WTC11 (cell line): ENCODE measurements at regions not wholly inside any gene's neighbourhood (a gene's known extent, or its start where the extent isn't known, plus 50 kb on each side); places are given as distances from the start of the nearest gene placed in this dataset.

Source experiments
- ATF1 ChIP-seq: sonication (generic); formaldehyde crosslinking; IDR thresholded peaks from 2 replicates; pipeline ENCODE4 v1.8.1; 2023; ENCODE audit warnings: mild to moderate bottlenecking, moderate library complexity, missing genetic modification reagents
- ESRRA ChIP-seq: sonication (generic); formaldehyde crosslinking; IDR thresholded peaks from 2 replicates; pipeline ENCODE4 v1.8.1; 2022; ENCODE audit warnings: mild to moderate bottlenecking, missing genetic modification reagents, borderline replicate concordance
- GABPB1 ChIP-seq: sonication (generic); formaldehyde crosslinking; IDR thresholded peaks from 2 replicates; pipeline ENCODE4 v1.8.1; 2023; ENCODE audit warnings: mild to moderate bottlenecking, missing genetic modification reagents
- IRF2 ChIP-seq: sonication (generic); formaldehyde crosslinking; IDR thresholded peaks from 2 replicates; pipeline ENCODE4 v1.8.0; 2022; ENCODE audit warnings: low read depth, missing genetic modification reagents, borderline replicate concordance
- RELA ChIP-seq: sonication (generic); formaldehyde crosslinking; IDR thresholded peaks from 2 replicates; pipeline ENCODE4 v1.8.1; 2022; ENCODE audit warnings: missing genetic modification reagents, mild to moderate bottlenecking, borderline replicate concordance
- TEAD4 ChIP-seq: sonication (generic); formaldehyde crosslinking; IDR thresholded peaks from 2 replicates; pipeline ENCODE4 v1.8.0; 2022; ENCODE audit warnings: mild to moderate bottlenecking, missing genetic modification reagents
- TP53 ChIP-seq: sonication (generic); formaldehyde crosslinking; IDR thresholded peaks from 2 replicates; pipeline ENCODE4 v1.8.1; 2023; ENCODE audit warnings: mild to moderate bottlenecking, missing genetic modification reagents
- ZNF396 ChIP-seq: fragments of 250-450 bp; sonication (Bioruptor Pico); IDR thresholded peaks from 2 replicates; pipeline ENCODE4 v1.8.0; 2021; ENCODE audit warnings: mild to moderate bottlenecking, moderate library complexity, borderline replicate concordance
- ZNF423 ChIP-seq: fragments of 250-450 bp; sonication (Bioruptor Pico); IDR thresholded peaks from 2 replicates; pipeline ENCODE4 v2.1.2; 2022; ENCODE audit warnings: mild to moderate bottlenecking, moderate library complexity
- TF ChIP-seq, protein P1 (sequence below): fragments of 200-600 bp; IDR thresholded peaks from 2 replicates; pipeline ENCODE4 v1.8.0; 2022; ENCODE audit warnings: antibody characterized with exemption
- TF ChIP-seq, protein P2 (sequence below): sonication (generic); formaldehyde crosslinking; IDR thresholded peaks from 2 replicates; pipeline ENCODE4 v1.8.1; 2023; ENCODE audit warnings: mild to moderate bottlenecking, missing genetic modification reagents, moderate library complexity
- TF ChIP-seq, protein P3 (sequence below): sonication (generic); formaldehyde crosslinking; IDR thresholded peaks from 2 replicates; pipeline ENCODE4 v1.8.0; 2022; ENCODE audit warnings: mild to moderate bottlenecking, missing genetic modification reagents

- no peak for TF ChIP-seq ATF1
- TF ChIP-seq, protein P1, sequence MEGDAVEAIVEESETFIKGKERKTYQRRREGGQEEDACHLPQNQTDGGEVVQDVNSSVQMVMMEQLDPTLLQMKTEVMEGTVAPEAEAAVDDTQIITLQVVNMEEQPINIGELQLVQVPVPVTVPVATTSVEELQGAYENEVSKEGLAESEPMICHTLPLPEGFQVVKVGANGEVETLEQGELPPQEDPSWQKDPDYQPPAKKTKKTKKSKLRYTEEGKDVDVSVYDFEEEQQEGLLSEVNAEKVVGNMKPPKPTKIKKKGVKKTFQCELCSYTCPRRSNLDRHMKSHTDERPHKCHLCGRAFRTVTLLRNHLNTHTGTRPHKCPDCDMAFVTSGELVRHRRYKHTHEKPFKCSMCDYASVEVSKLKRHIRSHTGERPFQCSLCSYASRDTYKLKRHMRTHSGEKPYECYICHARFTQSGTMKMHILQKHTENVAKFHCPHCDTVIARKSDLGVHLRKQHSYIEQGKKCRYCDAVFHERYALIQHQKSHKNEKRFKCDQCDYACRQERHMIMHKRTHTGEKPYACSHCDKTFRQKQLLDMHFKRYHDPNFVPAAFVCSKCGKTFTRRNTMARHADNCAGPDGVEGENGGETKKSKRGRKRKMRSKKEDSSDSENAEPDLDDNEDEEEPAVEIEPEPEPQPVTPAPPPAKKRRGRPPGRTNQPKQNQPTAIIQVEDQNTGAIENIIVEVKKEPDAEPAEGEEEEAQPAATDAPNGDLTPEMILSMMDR = no peak
- no peak for TF ChIP-seq ESRRA (CRISPR knock-in tag)
- TF ChIP-seq, protein P2, sequence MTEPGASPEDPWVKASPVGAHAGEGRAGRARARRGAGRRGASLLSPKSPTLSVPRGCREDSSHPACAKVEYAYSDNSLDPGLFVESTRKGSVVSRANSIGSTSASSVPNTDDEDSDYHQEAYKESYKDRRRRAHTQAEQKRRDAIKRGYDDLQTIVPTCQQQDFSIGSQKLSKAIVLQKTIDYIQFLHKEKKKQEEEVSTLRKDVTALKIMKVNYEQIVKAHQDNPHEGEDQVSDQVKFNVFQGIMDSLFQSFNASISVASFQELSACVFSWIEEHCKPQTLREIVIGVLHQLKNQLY (CRISPR knock-in tag) = no peak
- no peak for TF ChIP-seq IRF2 (CRISPR knock-in tag)
- TF ChIP-seq, protein P3, sequence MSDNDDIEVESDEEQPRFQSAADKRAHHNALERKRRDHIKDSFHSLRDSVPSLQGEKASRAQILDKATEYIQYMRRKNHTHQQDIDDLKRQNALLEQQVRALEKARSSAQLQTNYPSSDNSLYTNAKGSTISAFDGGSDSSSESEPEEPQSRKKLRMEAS (CRISPR knock-in tag) = no peak
- TF ChIP-seq GABPB1 (CRISPR knock-in tag) = no peak
- TF ChIP-seq TP53 (CRISPR knock-in tag) = no peak
- TF ChIP-seq RELA (CRISPR knock-in tag) = no peak
- no peak for TF ChIP-seq TEAD4 (CRISPR knock-in tag)
- no peak for TF ChIP-seq ZNF423
- TF ChIP-seq ZNF396 (CRISPR knock-in tag) = no peak
Observed at GRCh38 chr5:135178476-135179155, 144.6 kb upstream of the PITX1 start.
